H9 (cell line): ENCODE measurements at regions not wholly inside any gene's neighbourhood (a gene's known extent, or its start where the extent isn't known, plus 50 kb on each side); places are given as distances from the start of the nearest gene placed in this dataset.

Experiments used
- DNase-seq: peaks from one replicate; pipeline ENCODE4 v3.0.0-alpha.2; 2017
- H2AFZ ChIP-seq: one replicate; pipeline ENCODE4 v1.6.1; 2013; ENCODE audit warnings: mild to moderate bottlenecking, low read length, control low read depth, moderate library complexity
- H2AK5ac ChIP-seq: 2 replicates; pipeline ENCODE4 v1.6.1; 2013; ENCODE audit warnings: low read length, control low read depth, mixed read lengths; ENCODE audit not compliant: insufficient read length
- H2BK120ac ChIP-seq: one replicate; pipeline ENCODE4 v1.6.1; 2013; ENCODE audit warnings: low read depth, mild to moderate bottlenecking, low read length, control low read depth, inconsistent platforms; ENCODE audit not compliant: poor library complexity, severe bottlenecking
- H2BK12ac ChIP-seq: 2 replicates; pipeline ENCODE4 v1.6.1; 2013; ENCODE audit warnings: low read length, control low read depth, mixed read lengths, low read depth; ENCODE audit not compliant: insufficient read length
- H2BK15ac ChIP-seq: 2 replicates; pipeline ENCODE4 v1.6.1; 2013; ENCODE audit warnings: low read depth, low read length, control low read depth
- H2BK20ac ChIP-seq: one replicate; pipeline ENCODE4 v1.6.1; 2013; ENCODE audit warnings: low read depth, mild to moderate bottlenecking, low read length, control low read depth, inconsistent platforms; ENCODE audit not compliant: poor library complexity, severe bottlenecking
- H2BK5ac ChIP-seq: 2 replicates; pipeline ENCODE4 v1.6.1; 2013; ENCODE audit warnings: low read length, control low read depth, mixed read lengths; ENCODE audit not compliant: insufficient read length
- H3K14ac ChIP-seq: 2 replicates; pipeline ENCODE4 v1.6.1; 2013; ENCODE audit warnings: low read length, control low read depth; ENCODE audit not compliant: insufficient read depth
- H3K18ac ChIP-seq: 2 replicates; pipeline ENCODE4 v1.6.1; 2013; ENCODE audit warnings: low read depth, mild to moderate bottlenecking, mixed read lengths, low read length, control low read depth; ENCODE audit not compliant: insufficient read length
- H3K23ac ChIP-seq: 2 replicates; pipeline ENCODE4 v1.6.1; 2013; ENCODE audit warnings: low read length, control low read depth, mixed read lengths, low read depth; ENCODE audit not compliant: insufficient read length
- H3K23me2 ChIP-seq: 2 replicates; pipeline ENCODE4 v1.6.1; 2013; ENCODE audit warnings: low read depth, mild to moderate bottlenecking, mixed read lengths, low read length, control low read depth; ENCODE audit not compliant: insufficient read length, poor library complexity, severe bottlenecking
- H3K27ac ChIP-seq: 2 replicates; pipeline ENCODE4 v1.5.1; 2013; ENCODE audit warnings: low read length, control low read depth, mixed read lengths, low read depth; ENCODE audit not compliant: insufficient read length
- H3K27me3 ChIP-seq: 2 replicates; pipeline ENCODE4 v1.6.1; 2013; ENCODE audit warnings: low read length, control low read depth, inconsistent platforms; ENCODE audit not compliant: insufficient read depth
- H3K4ac ChIP-seq: 2 replicates; pipeline ENCODE4 v1.6.1; 2013; ENCODE audit warnings: low read depth, mild to moderate bottlenecking, control low read depth, inconsistent platforms, low read length, moderate library complexity
- H3K4me1 ChIP-seq: 2 replicates; pipeline ENCODE4 v1.6.1; 2013; ENCODE audit warnings: low read length, control low read depth, inconsistent platforms; ENCODE audit not compliant: insufficient read depth
- H3K4me2 ChIP-seq: 2 replicates; pipeline ENCODE4 v1.6.1; 2013; ENCODE audit warnings: low read length, control low read depth, mixed read lengths; ENCODE audit not compliant: insufficient read length, insufficient read depth
- H3K56ac ChIP-seq: 2 replicates; pipeline ENCODE4 v1.6.1; 2013; ENCODE audit warnings: low read depth, mild to moderate bottlenecking, mixed read lengths, low read length, control low read depth; ENCODE audit not compliant: insufficient read length
- H3K79me1 ChIP-seq: 2 replicates; pipeline ENCODE4 v1.6.1; 2013; ENCODE audit warnings: low read depth, mild to moderate bottlenecking, moderate library complexity, low read length, control low read depth, inconsistent platforms; ENCODE audit not compliant: insufficient read depth, poor library complexity, severe bottlenecking
- H3K79me2 ChIP-seq: 2 replicates; pipeline ENCODE4 v1.6.1; 2013; ENCODE audit warnings: low read length, control low read depth, inconsistent platforms; ENCODE audit not compliant: insufficient read depth
- H3K9ac ChIP-seq: 2 replicates; pipeline ENCODE4 v1.6.1; 2013; ENCODE audit warnings: low read length, control low read depth, mixed read lengths; ENCODE audit not compliant: insufficient read length; ENCODE audit errors: extremely low read depth
- H3K9me3 ChIP-seq: one replicate; pipeline ENCODE4 v1.6.1; 2013; ENCODE audit warnings: low read depth, low read length, inconsistent platforms; ENCODE audit not compliant: control insufficient read depth
- H3T11ph ChIP-seq: one replicate; pipeline ENCODE4 v1.6.1; 2013; ENCODE audit warnings: mild to moderate bottlenecking, low read length, control low read depth, inconsistent platforms
- H4K20me1 ChIP-seq: one replicate; pipeline ENCODE4 v1.6.1; 2013; ENCODE audit not compliant: control insufficient read depth, insufficient read length, insufficient read depth
- H4K5ac ChIP-seq: 2 replicates; pipeline ENCODE4 v1.6.1; 2013; ENCODE audit warnings: low read depth, mild to moderate bottlenecking, mixed read lengths, low read length, control low read depth; ENCODE audit not compliant: insufficient read length
- H4K8ac ChIP-seq: replicated peaks from 2 replicates; pipeline ENCODE4 v1.6.1; 2013; ENCODE audit warnings: low read length, control low read depth, mixed read lengths, low read depth; ENCODE audit not compliant: insufficient read length
- H4K91ac ChIP-seq: 2 replicates; pipeline ENCODE4 v1.6.1; 2013; ENCODE audit warnings: low read depth, mild to moderate bottlenecking, moderate library complexity, mixed read lengths, low read length, control low read depth; ENCODE audit not compliant: insufficient read length
- H3K27ac Mint-ChIP-seq, 3 experiments: 2 replicates in 2 of 3; 3 replicates in 1 of 3; pipeline ENCODE4 v1.8.0; 2020 to 2021; ENCODE audit warnings: mixed read lengths in 3 of 3, mild to moderate bottlenecking in 1 of 3, moderate library complexity in 1 of 3
- H3K27me3 Mint-ChIP-seq: 2 replicates; pipeline ENCODE4 v1.8.0; 2021; ENCODE audit warnings: low read depth, mild to moderate bottlenecking, moderate library complexity, mixed read lengths
- H3K36me3 Mint-ChIP-seq, 3 experiments: 2 replicates in 2 of 3; 3 replicates in 1 of 3; pipeline ENCODE4 v1.8.0; 2020 to 2021; ENCODE audit warnings: low read depth in 3 of 3, mixed read lengths in 3 of 3; ENCODE audit not compliant: insufficient read depth in 1 of 3
- H3K4me1 Mint-ChIP-seq, 2 experiments: 2 replicates each; pipeline ENCODE4 v1.8.0; 2020; ENCODE audit warnings: mixed read lengths in 2 of 2
- H3K4me3 Mint-ChIP-seq, 2 experiments: 2 replicates in 1 of 2; 3 replicates in 1 of 2; pipeline ENCODE4 v1.8.0; 2020 to 2021; ENCODE audit warnings: mild to moderate bottlenecking in 2 of 2, mixed read lengths in 2 of 2, moderate library complexity in 1 of 2
- H3K9me3 Mint-ChIP-seq, 2 experiments: 2 replicates in 1 of 2; 3 replicates in 1 of 2; pipeline ENCODE4 v1.8.0; 2020; ENCODE audit warnings: mild to moderate bottlenecking in 2 of 2, mixed read lengths in 2 of 2, moderate library complexity in 1 of 2
- WGBS: extraction: QIAGEN DNeasy Blood & Tissue Kit; methylation state at CpG from one replicate; pipeline ENCODE4 v1.1.7; 2013; ENCODE audit warnings: missing lambda C conversion rate, low lambda C conversion rate, mixed read lengths; ENCODE audit not compliant: insufficient read length; ENCODE audit errors: extremely low coverage; 5-methylcytosine and 5-hydroxymethylcytosine counted together
- TF ChIP-seq, protein P1 (sequence below): fragments of 200-600 bp; sonication (generic); conservative IDR thresholded peaks from 3 replicates; pipeline ENCODE4 v1.8.0; 2021; ENCODE audit warnings: antibody characterized with exemption, mild to moderate bottlenecking

DNA sequence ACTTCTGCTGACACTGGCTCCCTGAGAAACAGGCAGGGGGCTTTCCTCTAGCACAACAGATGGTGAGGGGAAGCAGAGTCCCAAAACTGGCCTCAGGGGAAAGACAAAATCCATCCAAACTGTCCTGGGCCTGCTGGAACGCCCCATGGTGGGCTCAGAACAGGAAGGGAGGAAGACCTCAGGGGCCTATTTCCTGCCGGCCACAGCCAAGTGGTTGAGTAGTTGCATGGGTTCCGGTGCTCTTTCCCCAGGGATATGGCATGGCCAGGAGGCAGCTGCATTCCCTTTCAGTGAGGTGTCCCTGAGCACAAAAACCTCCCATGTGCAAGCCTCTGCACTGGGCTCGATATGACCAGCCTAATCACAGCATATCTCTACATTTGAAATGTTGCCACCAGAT is 303.0 kb upstream of the IRX5 start:
- H4K8ac ChIP-seq, result no peak overlapping the region
- H3K27ac ChIP-seq, result no peak overlapping the region
- no peak for DNase-seq
- no peaks in the 10 kb centered on the region; the same call in 1 of the 2 replicates for H3K27me3 Mint-ChIP-seq
- H3K4me1 ChIP-seq, result no peaks in the 10 kb centered on the region
- H2BK12ac ChIP-seq, result no peak overlapping the region
- no peak overlapping the region for H3K4ac ChIP-seq
- H3K9me3 Mint-ChIP-seq, result no peaks in the 10 kb centered on the region
- H3K9me3 ChIP-seq, result no peaks in the 10 kb centered on the region
- H2BK20ac ChIP-seq, result no peak overlapping the region
- H2AFZ ChIP-seq, result no peak overlapping the region
- H3K56ac ChIP-seq, result no peak overlapping the region
- no peak overlapping the region for H3T11ph ChIP-seq
- H4K5ac ChIP-seq, result no peak overlapping the region
- no peak overlapping the region; a peak in 1 of 7 replicates for H3K27ac Mint-ChIP-seq
- H3K4me1 Mint-ChIP-seq, result peaks cover 5 to 17% of the 10 kb centered on the region in 2 experiments; a peak in 3 of 4 replicates
- H2BK120ac ChIP-seq, result no peak overlapping the region
- H3K18ac ChIP-seq, result no peak overlapping the region
- WGBS, result no CpG with 5 or more reads among the region's 4 CpGs
- no peak overlapping the region for H3K14ac ChIP-seq
- no peaks in the 10 kb centered on the region for H3K23me2 ChIP-seq
- H2BK15ac ChIP-seq, result no peak overlapping the region
- no peak overlapping the region for H3K9ac ChIP-seq
- no peak overlapping the region for H3K4me3 Mint-ChIP-seq
- no peaks in the 10 kb centered on the region for H3K79me1 ChIP-seq
- TF ChIP-seq, protein P1, sequence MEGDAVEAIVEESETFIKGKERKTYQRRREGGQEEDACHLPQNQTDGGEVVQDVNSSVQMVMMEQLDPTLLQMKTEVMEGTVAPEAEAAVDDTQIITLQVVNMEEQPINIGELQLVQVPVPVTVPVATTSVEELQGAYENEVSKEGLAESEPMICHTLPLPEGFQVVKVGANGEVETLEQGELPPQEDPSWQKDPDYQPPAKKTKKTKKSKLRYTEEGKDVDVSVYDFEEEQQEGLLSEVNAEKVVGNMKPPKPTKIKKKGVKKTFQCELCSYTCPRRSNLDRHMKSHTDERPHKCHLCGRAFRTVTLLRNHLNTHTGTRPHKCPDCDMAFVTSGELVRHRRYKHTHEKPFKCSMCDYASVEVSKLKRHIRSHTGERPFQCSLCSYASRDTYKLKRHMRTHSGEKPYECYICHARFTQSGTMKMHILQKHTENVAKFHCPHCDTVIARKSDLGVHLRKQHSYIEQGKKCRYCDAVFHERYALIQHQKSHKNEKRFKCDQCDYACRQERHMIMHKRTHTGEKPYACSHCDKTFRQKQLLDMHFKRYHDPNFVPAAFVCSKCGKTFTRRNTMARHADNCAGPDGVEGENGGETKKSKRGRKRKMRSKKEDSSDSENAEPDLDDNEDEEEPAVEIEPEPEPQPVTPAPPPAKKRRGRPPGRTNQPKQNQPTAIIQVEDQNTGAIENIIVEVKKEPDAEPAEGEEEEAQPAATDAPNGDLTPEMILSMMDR, result no peak
- no peak overlapping the region for H3K4me2 ChIP-seq
- H2AK5ac ChIP-seq, result no peak overlapping the region
- H4K20me1 ChIP-seq, result no peaks in the 10 kb centered on the region
- no peak overlapping the region for H2BK5ac ChIP-seq
- no peak overlapping the region for H4K91ac ChIP-seq
- H3K79me2 ChIP-seq, result no peaks in the 10 kb centered on the region
- H3K36me3 Mint-ChIP-seq, result no peaks in the 10 kb centered on the region
- no peaks in the 10 kb centered on the region for H3K27me3 ChIP-seq
- H3K23ac ChIP-seq, result no peak overlapping the region
